ENCODE measurements at regions not wholly inside any gene's neighbourhood (a gene's known extent, or its start where the extent isn't known, plus 50 kb on each side); places are given as distances from the start of the nearest gene placed in this dataset.
"Not testable (repeated sequence)": the region's sequence is repeated elsewhere in the genome, so short reads cannot be mapped to it uniquely, and the experiment has no call there.

- no peak for DNase-seq
Observed at GRCh38 chr14:106235356-106236159, 709.2 kb downstream of the TMEM121 start.

GRCh38 chr14:106248321-106249192 lies 722.2 kb downstream of the TMEM121 start:
- no peak for DNase-seq

- not testable (repeated sequence) for DNase-seq
Observed at GRCh38 chr14:106253995-106254394, 727.6 kb downstream of the TMEM121 start.

DNA sequence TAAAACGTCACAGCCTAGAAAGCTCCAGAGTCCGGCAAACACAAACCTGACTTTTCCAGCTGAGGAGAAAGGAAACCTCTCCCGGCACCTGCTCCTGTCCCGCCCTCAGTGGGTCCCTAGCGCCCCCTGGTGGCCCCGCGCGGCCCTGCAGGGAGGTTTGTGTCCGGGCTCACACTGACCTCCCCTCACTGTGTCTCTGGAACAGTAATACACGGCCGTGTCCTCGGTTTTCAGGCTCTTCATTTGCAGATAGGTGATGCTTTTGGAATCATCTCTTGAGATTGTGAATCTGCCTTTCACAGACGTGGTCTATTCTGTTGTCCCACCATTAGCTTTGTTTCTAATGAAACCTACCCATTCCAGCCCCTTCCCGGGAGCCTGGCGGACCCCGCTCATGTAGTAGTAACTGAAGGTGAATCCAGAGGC lies 731.2 kb downstream of the TMEM121 start:
- peak; percentile 73 for DNase-seq

DNA sequence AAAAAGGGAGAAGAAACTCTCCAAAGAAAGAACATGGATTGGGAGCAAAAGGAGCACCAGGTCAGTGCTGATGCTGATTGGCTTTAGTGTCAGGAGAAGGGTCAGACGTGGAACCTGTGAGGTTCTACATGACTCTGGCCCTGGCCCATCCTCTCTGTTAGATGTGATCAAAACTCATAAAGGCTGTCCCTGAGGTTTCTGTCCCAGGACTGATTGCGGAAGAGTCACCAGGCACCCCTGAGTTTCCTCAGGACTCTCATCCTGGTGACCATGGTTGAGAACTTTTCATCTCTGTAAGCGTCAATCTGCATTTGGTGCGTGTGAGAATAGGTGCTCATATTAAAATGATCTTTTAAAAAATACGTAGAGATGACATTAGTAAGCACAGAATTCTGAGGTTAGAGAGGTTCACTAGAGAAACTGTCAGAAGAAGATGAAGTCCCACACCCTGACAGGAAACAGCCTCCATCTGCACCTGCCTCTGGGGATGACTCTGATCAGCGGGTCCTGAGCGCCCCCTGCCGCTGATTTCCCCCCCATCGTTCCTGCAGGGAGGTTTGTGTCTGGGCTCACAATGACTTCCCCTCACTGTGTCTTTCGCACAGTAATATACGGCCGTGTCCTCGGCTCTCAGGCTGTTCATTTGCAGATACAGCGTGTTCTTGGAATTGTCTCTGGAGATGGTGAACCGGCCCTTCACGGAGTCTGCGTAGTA lies 741.8 kb downstream of the TMEM121 start:
- DNase-seq: peak; percentile 68

DNA sequence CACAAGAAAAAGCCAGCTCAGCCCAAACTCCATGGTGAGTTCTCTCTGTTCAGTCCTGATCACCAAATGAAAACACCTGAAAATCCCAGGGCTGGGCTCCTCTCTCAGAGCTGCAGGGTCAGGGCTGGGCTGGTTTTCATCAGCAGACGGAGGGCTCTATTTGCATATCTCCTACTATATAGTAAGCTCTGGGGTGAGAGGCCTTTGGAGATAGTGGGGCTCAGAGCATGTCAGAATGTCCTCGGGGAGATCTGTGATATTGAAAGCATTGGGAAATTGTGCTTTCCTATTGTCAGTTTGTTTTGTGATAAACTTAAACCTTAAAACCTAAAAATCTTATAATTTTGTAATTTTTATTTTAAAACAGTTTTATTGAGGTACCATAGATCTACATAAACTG lies 742.6 kb downstream of the TMEM121 start:
- DNase-seq: no peak

- no peak for DNase-seq
Observed at GRCh38 chr14:106269451-106270204, 743.2 kb downstream of the TMEM121 start.

DNA sequence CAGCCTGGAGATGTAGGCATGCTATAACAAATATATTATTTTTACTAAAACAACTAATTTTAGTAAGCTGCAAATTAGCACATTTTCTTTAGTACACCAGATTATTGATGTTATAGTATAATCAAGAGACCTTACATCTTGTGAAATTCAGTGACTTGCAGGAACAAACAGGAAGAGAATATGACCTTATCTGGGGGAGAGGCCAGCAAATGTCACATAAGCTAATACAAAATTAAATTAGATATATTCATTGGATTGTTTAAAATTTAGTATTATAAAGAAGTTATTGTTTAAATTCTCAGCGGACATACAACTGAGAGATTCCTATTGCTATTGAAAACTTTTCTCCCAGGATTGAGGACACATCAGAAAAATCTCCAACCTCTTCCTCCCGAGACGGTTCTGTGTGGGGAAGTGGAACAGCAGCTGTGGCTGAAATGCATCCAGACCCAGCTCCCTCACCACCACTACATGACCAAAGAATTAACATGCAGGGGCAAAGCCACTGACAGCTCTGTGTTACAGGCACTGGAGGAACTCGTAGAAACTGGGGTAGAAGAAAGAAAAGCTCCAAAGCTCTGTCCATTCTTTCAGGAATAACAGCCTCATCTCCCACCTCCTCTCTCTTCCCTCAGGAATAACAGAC lies 744.2 kb downstream of the TMEM121 start:
- not testable (repeated sequence) for DNase-seq

DNA sequence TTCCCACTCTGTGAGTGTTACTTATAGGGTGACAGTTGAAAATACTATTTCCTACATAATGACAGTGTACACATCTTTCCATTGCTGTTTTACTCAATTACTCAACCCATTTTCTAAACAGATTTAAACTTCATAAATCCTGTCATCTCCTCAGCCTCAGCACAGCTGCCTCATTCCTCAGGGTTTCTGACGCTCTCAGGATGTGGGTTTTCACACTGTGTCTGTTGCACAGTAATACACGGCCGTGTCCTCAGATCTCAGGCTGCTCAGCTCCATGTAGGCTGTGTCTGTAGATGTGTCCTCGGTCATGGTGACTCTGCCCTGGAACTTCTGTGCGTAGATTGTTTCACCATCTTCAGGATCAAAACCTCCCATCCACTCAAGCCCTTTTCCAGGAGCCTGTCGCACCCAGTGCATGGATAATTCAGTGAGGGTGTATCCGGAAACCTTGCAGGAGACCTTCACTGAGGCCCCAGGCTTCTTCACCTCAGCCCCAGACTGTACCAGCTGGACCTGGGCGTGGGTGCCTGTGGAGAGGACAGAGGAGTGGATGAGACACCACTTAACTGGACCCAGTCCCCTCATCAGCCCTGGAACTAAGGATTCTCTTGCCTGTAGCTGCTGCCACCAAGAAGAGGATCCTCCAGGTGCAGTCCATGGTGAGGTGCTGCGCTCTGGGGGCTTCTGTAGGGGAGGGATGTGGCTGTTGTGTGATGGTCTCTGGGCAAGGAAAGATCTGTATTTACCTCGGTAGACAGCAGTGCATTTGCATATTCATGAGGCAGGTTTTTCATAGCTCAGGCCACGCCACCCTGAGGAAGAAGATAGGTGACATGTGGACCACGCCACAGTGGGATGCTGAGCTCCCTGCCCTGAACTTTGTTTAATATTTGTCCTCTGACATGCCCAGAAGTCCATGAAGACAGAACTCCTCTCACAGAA lies 750.2 kb downstream of the TMEM121 start:
- no peak for DNase-seq

DNA sequence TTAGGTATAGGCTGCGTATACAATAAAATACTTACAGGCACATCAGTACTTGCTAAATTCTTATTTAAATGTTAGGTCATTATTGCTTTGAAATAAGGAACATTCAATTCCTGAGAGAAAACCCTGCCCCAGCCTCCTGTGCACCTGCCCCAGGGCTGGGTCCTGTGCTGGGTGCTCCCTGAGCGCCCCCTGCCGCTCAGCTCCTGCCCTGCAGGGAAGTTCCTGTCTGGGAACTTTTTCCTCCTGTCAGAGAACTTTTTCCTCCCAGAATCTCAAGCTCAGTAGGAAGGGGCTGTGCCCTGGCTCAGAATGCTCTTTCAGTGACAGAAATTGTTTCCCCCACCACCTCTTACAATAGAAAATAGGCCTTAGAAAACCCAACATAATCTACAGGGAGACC lies 751.1 kb downstream of the TMEM121 start:
- DNase-seq: peak; percentile 29

DNA sequence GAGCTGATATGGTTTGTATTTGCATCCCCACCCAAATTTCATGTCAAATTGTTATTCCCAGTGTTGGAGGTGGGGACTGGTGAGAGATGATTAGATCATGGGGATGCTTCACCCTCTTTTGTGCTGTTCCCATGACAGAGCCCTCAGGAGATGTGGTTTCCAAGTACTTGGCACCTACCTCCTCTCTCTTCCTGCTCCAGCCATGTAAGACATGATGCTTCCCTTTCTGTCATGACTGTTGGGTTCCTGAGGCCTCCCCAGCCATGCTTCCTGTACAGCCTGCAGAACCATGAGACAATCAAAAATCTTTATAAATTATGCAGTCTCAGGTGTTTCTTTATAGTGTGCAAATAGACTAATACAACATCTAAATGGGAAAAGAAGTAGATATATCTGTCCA lies 754.5 kb downstream of the TMEM121 start:
- no peak for DNase-seq

- no peak for DNase-seq
Observed at GRCh38 chr14:106286697-106287290, 760.4 kb downstream of the TMEM121 start.

GRCh38 chr14:106287506-106287905 lies 761.1 kb downstream of the TMEM121 start:
- no peak for DNase-seq

- DNase-seq: no peak
Observed at GRCh38 chr14:106291626-106292025, 765.2 kb downstream of the TMEM121 start.

GRCh38 chr14:106294324-106294723 lies 767.9 kb downstream of the TMEM121 start:
- DNase-seq: no peak

GRCh38 chr14:106300951-106301510 lies 774.6 kb downstream of the TMEM121 start:
- DNase-seq: not testable (repeated sequence)

DNA sequence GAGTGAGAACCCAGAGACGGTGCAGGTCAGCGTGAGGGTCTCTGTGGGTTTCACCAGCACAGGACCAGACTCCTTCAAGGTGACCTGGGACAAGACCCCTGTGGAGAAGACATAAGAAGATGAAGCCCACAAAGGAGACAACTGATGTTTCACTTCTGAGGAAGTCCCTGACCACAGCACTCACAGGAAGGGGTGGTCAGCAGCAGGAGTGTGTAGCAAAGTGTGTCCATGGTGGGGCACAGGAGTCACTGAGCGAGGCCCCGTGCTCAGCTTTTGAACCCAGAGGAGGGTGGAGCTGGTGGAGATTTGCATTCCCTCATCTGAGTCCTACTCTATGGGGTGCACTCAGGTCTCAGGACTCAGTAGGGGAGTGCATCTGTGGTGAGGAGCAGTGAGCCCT lies 775.2 kb downstream of the TMEM121 start:
- DNase-seq: not testable (repeated sequence)

GRCh38 chr14:106302661-106303060 lies 776.3 kb downstream of the TMEM121 start:
- no peak for DNase-seq

DNA sequence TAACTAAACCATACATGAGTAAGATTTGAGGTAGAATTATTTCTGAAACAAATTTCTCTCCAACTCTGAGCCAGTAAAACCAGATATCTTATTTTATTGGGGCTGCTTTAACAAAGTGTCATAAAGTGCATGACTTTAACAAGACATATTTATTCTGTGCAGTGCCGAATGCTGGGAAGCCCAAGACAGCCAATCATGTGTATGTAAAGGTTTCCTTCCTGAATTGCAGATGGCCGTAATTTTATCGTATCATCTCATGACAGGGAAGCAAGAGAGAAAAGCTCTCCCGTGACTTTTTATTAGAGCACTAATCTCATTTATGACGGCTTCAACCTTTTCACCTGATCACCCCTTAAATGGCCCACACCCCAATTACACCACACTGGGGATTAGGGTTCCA lies 777.9 kb downstream of the TMEM121 start:
- DNase-seq: no peak

- peak; percentile 72 for DNase-seq
Observed at GRCh38 chr14:106308839-106309389, 782.5 kb downstream of the TMEM121 start.
